IPS-20b (cell line): ENCODE measurements at regions not wholly inside any gene's neighbourhood (a gene's known extent, or its start where the extent isn't known, plus 50 kb on each side); places are given as distances from the start of the nearest gene placed in this dataset.

ENCODE experiments used
- H3K27ac ChIP-seq: one replicate; pipeline ENCODE4 v1.5.1; 2013; ENCODE audit warnings: low read length
- H3K27me3 ChIP-seq: 2 replicates; pipeline ENCODE4 v1.6.1; 2013; ENCODE audit warnings: mild to moderate bottlenecking, low read length, inconsistent platforms; ENCODE audit not compliant: insufficient read depth
- H3K36me3 ChIP-seq: 2 replicates; pipeline ENCODE4 v1.6.1; 2013; ENCODE audit warnings: low read depth, mild to moderate bottlenecking, inconsistent platforms, low read length, moderate library complexity; ENCODE audit not compliant: insufficient read depth
- H3K4me1 ChIP-seq: 2 replicates; pipeline ENCODE4 v1.6.1; 2013; ENCODE audit warnings: mild to moderate bottlenecking, control low read depth, inconsistent platforms, low read length, moderate library complexity; ENCODE audit not compliant: insufficient read depth
- H3K4me3 ChIP-seq: 2 replicates; pipeline ENCODE4 v1.5.1; 2013; ENCODE audit warnings: mild to moderate bottlenecking, low read length, inconsistent platforms
- H3K9ac ChIP-seq: 2 replicates; pipeline ENCODE4 v1.6.1; 2013; ENCODE audit warnings: low read depth, mild to moderate bottlenecking, inconsistent platforms, low read length, moderate library complexity
- H3K9me3 ChIP-seq: 2 replicates; pipeline ENCODE4 v1.6.1; 2013; ENCODE audit warnings: mild to moderate bottlenecking, low read depth, low read length, inconsistent platforms; ENCODE audit not compliant: insufficient read depth

DNA sequence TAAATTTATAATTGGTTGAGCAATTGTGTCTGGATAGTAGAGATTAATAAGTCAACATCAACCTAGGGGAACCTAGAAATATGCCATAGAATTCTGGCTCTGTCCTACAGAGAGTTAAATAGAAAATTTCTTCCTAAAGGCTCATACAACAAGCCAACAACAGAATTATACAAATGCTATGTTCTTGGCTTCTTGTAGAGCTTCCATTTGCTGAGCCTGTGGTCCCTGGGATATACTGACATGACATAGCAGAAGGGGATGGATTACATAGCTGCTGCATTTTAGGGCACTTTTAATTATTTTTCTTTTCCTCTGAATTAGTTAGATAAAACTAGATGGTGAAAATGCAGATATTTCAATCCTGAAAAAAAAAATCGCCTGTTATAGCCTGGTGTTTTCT is 95.5 kb upstream of the ST6GAL2 start:
- Histone ChIP-seq H3K4me3 (no peak overlapping the region), H3K27me3 (no peaks in the 10 kb centered on the region), H3K9me3 (no peaks in the 10 kb centered on the region), H3K9ac (no peak overlapping the region), H3K36me3 (no peaks in the 10 kb centered on the region), H3K4me1 (no peaks in the 10 kb centered on the region), H3K27ac (no peak overlapping the region)

DNA sequence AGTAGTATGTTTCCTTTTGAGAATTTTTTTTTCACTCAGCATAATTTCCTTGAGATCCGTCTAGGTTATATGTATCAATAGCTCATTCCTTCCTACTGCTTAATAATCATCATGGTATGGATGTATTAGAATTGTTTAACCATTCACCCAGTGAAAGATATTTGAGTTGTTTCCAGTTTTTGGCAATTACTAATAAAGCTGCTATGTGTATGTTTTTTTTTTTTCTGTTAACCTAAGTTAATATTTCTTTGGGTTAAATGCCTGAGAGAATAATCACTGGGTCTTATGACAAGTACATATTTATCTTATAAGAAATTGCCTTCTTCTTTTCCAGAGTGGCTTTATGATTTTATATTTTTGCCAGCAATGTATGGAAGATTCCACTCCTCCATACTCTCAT is 96.4 kb upstream of the ST6GAL2 start:
- no peaks in the 10 kb centered on the region for H3K9me3 ChIP-seq
- no peaks in the 10 kb centered on the region for H3K27me3 ChIP-seq
- no peak overlapping the region for H3K9ac ChIP-seq

DNA sequence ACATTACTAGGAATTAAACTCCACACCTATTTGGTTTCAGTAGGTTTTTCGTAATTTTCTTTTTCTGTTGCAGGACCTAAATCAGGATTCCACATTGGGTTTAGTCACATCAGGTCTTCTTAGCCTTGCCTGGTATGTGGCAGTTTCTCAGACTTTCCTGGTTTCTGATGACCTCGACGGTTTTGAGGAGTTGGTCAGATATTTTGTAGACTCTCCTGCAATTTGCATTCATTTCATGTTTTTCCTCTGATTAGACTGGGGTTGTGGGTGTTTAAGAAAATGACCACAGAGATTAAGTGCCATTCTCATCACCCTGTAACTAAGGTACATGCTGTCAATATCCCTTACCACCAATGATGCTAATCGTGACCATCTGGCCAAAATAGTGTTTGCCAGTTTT is 97.3 kb upstream of the ST6GAL2 start:
- H3K9ac ChIP-seq: no peak overlapping the region
- no peak overlapping the region for H3K4me3 ChIP-seq
- H3K9me3 ChIP-seq: no peaks in the 10 kb centered on the region
- H3K27me3 ChIP-seq: no peaks in the 10 kb centered on the region
- H3K27ac ChIP-seq: no peak overlapping the region
- no peaks in the 10 kb centered on the region for H3K36me3 ChIP-seq
- no peaks in the 10 kb centered on the region for H3K4me1 ChIP-seq

More for the DNA sequence above, 96.4 kb upstream of the ST6GAL2 start:
- H3K4me3 ChIP-seq: no peak overlapping the region
- H3K4me1 ChIP-seq: no peaks in the 10 kb centered on the region
- H3K36me3 ChIP-seq: no peaks in the 10 kb centered on the region
- H3K27ac ChIP-seq: no peak overlapping the region

DNA sequence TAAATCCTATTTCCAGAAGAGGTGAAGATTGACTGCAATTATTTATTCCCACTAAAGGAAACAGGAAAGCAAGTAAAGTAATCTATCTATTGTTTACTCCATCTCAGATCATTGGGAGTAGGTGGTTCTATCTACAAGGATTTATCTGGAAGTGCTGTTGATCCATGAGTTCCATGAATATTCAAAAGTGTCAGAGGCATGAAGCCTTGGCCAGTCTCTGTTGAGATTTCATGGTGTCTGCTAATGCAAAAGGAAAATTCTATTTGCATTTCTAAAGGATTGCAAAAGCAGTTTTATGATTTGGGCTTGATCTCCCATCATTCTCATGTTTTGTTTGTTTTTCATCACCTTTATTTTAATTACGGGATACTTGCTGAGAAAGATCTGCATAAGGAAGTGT is 102.4 kb upstream of the ST6GAL2 start:
- Histone ChIP-seq H3K27me3 (no peaks in the 10 kb centered on the region), H3K4me1 (peaks cover 7% of the 10 kb centered on the region; the same call in 1 of the 2 replicates)

DNA sequence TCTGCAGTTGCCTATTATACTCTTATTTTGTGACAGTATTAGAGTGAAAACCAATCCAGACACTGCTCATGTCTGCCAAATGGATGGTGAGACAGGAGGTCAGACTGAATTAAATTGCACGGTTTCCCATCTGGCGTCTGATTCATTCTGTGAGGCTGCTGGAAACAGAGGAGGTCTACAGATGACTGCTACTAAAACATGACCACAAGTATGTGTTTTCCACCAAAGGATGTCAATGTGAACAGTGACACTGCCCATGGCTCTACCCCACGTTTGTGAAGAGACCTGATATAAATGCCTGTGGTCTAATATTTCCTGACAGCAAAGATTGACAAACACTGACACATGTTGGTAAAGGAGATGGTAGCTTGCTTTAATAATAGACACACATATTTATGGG is 104.3 kb upstream of the ST6GAL2 start:
- Histone ChIP-seq H3K9ac (no peak overlapping the region), H3K4me1 (peaks cover 7% of the 10 kb centered on the region; the same call in 1 of the 2 replicates), H3K4me3 (no peak overlapping the region), H3K27me3 (no peaks in the 10 kb centered on the region), H3K27ac (no peak overlapping the region), H3K36me3 (no peaks in the 10 kb centered on the region), H3K9me3 (no peaks in the 10 kb centered on the region)

More for the DNA sequence above, 102.4 kb upstream of the ST6GAL2 start:
- Histone ChIP-seq H3K36me3 (no peaks in the 10 kb centered on the region), H3K27ac (no peak overlapping the region), H3K9ac (no peak overlapping the region), H3K4me3 (no peak overlapping the region), H3K9me3 (no peaks in the 10 kb centered on the region)

GRCh38 chr2:106991866-106992265 is 105.9 kb upstream of the ST6GAL2 start:
- Histone ChIP-seq H3K4me1 (peaks cover 7% of the 10 kb centered on the region; the same call in 1 of the 2 replicates), H3K9ac (no peak overlapping the region)

GRCh38 chr2:106995556-106995955 is 109.6 kb upstream of the ST6GAL2 start:
- no peak overlapping the region for H3K4me3 ChIP-seq
- H3K27ac ChIP-seq: no peak overlapping the region
- no peak overlapping the region for H3K9ac ChIP-seq
- H3K4me1 ChIP-seq: no peaks in the 10 kb centered on the region; the same call in 1 of the 2 replicates
- no peaks in the 10 kb centered on the region for H3K36me3 ChIP-seq
- H3K9me3 ChIP-seq: no peaks in the 10 kb centered on the region
- H3K27me3 ChIP-seq: no peaks in the 10 kb centered on the region

More at GRCh38 chr2:106991866-106992265, 105.9 kb upstream of the ST6GAL2 start:
- H3K27me3 ChIP-seq: no peaks in the 10 kb centered on the region
- no peaks in the 10 kb centered on the region for H3K36me3 ChIP-seq
- H3K4me3 ChIP-seq: no peak overlapping the region
- H3K9me3 ChIP-seq: no peaks in the 10 kb centered on the region
- H3K27ac ChIP-seq: no peak overlapping the region

DNA sequence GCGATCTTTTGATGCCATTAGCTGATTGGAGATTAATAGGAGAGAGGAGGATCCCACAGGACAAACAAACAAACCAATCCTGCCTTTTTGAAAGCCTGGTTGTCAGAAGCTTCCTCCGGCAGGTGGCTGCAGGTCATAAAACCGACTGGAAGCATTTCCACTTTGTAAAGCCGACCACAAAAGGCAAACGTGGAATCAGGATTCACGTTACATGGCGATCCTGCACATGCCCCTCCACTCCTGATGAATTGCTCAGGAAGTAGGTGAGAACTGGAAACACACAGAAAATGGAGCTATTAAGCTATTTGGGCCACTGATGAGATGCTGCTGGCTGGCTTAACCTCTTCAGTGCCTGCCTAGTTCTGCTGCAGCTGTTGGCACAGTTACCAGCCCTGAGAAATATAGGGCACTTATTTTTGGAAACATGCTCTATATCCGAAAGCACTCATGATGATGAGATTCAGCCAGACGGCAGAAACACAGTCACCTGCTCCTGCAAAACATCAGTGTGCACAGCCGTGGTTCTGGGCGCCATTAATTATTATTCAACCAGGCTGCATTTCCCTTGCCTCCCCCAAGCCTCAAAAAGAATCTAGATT is 110.3 kb upstream of the ST6GAL2 start:
- H3K4me3 ChIP-seq: no peak overlapping the region
- H3K27ac ChIP-seq: no peak overlapping the region
- no peaks in the 10 kb centered on the region; the same call in 1 of the 2 replicates for H3K4me1 ChIP-seq

GRCh38 chr2:106997204-106997603 is 111.2 kb upstream of the ST6GAL2 start:
- Histone ChIP-seq H3K27ac (no peak overlapping the region), H3K27me3 (no peaks in the 10 kb centered on the region), H3K36me3 (no peaks in the 10 kb centered on the region), H3K4me3 (no peak overlapping the region), H3K9me3 (no peaks in the 10 kb centered on the region), H3K4me1 (no peaks in the 10 kb centered on the region; the same call in 1 of the 2 replicates), H3K9ac (no peak overlapping the region)

More for the DNA sequence above, 110.3 kb upstream of the ST6GAL2 start:
- Histone ChIP-seq H3K36me3 (no peaks in the 10 kb centered on the region), H3K9ac (no peak overlapping the region), H3K27me3 (no peaks in the 10 kb centered on the region), H3K9me3 (no peaks in the 10 kb centered on the region)

DNA sequence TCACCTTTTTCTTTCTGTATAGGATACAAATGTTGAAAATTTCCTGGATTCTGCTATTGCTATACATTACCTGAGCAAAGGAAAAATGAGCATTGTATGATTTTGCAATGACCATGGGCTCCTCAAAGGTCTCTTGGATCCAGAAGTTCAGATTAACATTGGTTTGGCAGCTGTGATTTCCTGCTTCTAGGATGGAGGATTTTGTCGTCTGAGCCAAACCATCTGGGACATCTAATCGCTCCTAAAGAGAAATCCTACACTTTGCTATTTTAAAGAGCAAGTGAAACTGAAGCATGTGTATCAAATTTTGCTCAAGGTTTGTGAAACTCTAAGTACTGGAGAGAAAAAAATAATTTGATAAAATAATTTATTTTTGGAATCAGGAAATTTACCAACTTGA is 115.1 kb upstream of the ST6GAL2 start:
- Histone ChIP-seq H3K9ac (no peak overlapping the region), H3K36me3 (no peaks in the 10 kb centered on the region), H3K27ac (no peak overlapping the region), H3K27me3 (no peaks in the 10 kb centered on the region), H3K4me3 (no peak overlapping the region), H3K4me1 (no peaks in the 10 kb centered on the region; the same call in 1 of the 2 replicates), H3K9me3 (no peaks in the 10 kb centered on the region)

DNA sequence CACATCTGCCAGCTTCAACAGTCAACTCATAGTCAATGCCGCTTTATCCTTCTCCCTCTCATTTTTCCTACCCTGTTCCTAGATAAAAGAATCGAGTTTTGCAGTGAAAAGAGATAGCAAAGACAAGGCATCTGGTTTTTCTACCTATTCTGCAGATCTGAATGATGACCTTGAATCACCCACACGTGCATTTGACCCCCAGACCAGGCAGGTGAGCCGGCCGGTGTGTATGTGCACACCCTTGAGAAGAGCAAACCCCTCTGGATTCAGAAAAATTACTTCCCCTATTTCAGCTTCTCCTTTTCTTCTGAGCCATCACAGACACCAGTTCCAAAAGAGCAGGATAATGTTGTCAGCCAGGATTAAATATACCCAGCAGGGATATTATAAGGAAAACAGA is 115.6 kb upstream of the ST6GAL2 start:
- no peak overlapping the region for H3K9ac ChIP-seq

GRCh38 chr2:107001964-107002696 is 116.2 kb upstream of the ST6GAL2 start:
- Histone ChIP-seq H3K4me1 (no peaks in the 10 kb centered on the region), H3K27ac (no peak overlapping the region), H3K4me3 (no peak overlapping the region), H3K9ac (no peak overlapping the region), H3K9me3 (no peaks in the 10 kb centered on the region), H3K36me3 (no peaks in the 10 kb centered on the region), H3K27me3 (no peaks in the 10 kb centered on the region)

More for the DNA sequence above, 115.6 kb upstream of the ST6GAL2 start:
- no peaks in the 10 kb centered on the region for H3K9me3 ChIP-seq
- no peak overlapping the region for H3K4me3 ChIP-seq
- no peaks in the 10 kb centered on the region for H3K36me3 ChIP-seq
- no peaks in the 10 kb centered on the region for H3K27me3 ChIP-seq
- no peaks in the 10 kb centered on the region for H3K4me1 ChIP-seq
- no peak overlapping the region for H3K27ac ChIP-seq
